Activated CD4-positive, CD25-positive, alpha-beta regulatory T cell treated with anti-CD3 and anti-CD28 coated beads, Interleukin-2, amount 50 U/mL, for 72 hours (primary cell): ENCODE measurements at regions not wholly inside any gene's neighbourhood (a gene's known extent, or its start where the extent isn't known, plus 50 kb on each side); places are given as distances from the start of the nearest gene placed in this dataset.
"Not testable (repeated sequence)": the region's sequence is repeated elsewhere in the genome, so short reads cannot be mapped to it uniquely, and the experiment has no call there.

Source experiments
- DNase-seq: peaks from one replicate; pipeline ENCODE4 v3.0.0; 2021

- DNase-seq: no peak
Measured at GRCh38 chr21:23684431-23684830, 1922.8 kb downstream of the MRPL39 start.

GRCh38 chr21:23664193-23664694 is 1943.0 kb downstream of the MRPL39 start:
- DNase-seq: no peak

- no peak for DNase-seq
Measured at GRCh38 chr21:23660560-23660959, 1946.7 kb downstream of the MRPL39 start.

GRCh38 chr21:23644768-23645167 is 1962.5 kb downstream of the MRPL39 start:
- DNase-seq: no peak

GRCh38 chr21:23639721-23640120 is 1967.6 kb downstream of the MRPL39 start:
- no peak for DNase-seq

- no peak for DNase-seq
Measured at GRCh38 chr21:23638131-23638695, 1969.1 kb downstream of the MRPL39 start.

- no peak for DNase-seq
Measured at GRCh38 chr21:23633447-23633940, 1973.8 kb downstream of the MRPL39 start.

GRCh38 chr21:23624281-23624680 is 1983.0 kb downstream of the MRPL39 start:
- no peak for DNase-seq

- DNase-seq: no peak
Measured at GRCh38 chr21:23613014-23613413, 1994.3 kb downstream of the MRPL39 start.

GRCh38 chr21:23612210-23612609 is 1995.1 kb downstream of the MRPL39 start:
- no peak for DNase-seq

- no peak for DNase-seq
Measured at GRCh38 chr21:23607782-23608431, 1999.4 kb downstream of the MRPL39 start.

GRCh38 chr21:23601549-23601948 is 2005.7 kb downstream of the MRPL39 start:
- DNase-seq: no peak

- no peak for DNase-seq
Measured at GRCh38 chr21:23593582-23593981, 2013.7 kb downstream of the MRPL39 start.

GRCh38 chr21:23585419-23585818 is 2021.9 kb downstream of the MRPL39 start:
- DNase-seq: no peak

GRCh38 chr21:23579573-23579972 is 2027.7 kb downstream of the MRPL39 start:
- DNase-seq: no peak

- no peak for DNase-seq
Measured at GRCh38 chr21:23578027-23578426, 2029.3 kb downstream of the MRPL39 start.

GRCh38 chr21:23574932-23575331 is 2032.3 kb downstream of the MRPL39 start:
- DNase-seq: no peak

GRCh38 chr21:23548924-23549323 is 2058.4 kb downstream of the MRPL39 start:
- DNase-seq: not testable (repeated sequence)

- DNase-seq: no peak
Measured at GRCh38 chr21:23543333-23543732, 2063.9 kb downstream of the MRPL39 start.

GRCh38 chr21:23542097-23542496 is 2065.2 kb downstream of the MRPL39 start:
- DNase-seq: no peak

GRCh38 chr21:23541571-23541970 is 2065.7 kb downstream of the MRPL39 start:
- DNase-seq: no peak

- no peak for DNase-seq
Measured at GRCh38 chr21:23534850-23535249, 2072.4 kb downstream of the MRPL39 start.

- DNase-seq: no peak
Measured at GRCh38 chr21:23531444-23531843, 2075.8 kb downstream of the MRPL39 start.

- DNase-seq: no peak
Measured at GRCh38 chr21:23524685-23525084, 2082.6 kb downstream of the MRPL39 start.

GRCh38 chr21:23522751-23523150 is 2084.5 kb downstream of the MRPL39 start:
- no peak for DNase-seq
